ENCODE measurements at regions not wholly inside any gene's neighbourhood (a gene's known extent, or its start where the extent isn't known, plus 50 kb on each side); places are given as distances from the start of the nearest gene placed in this dataset.

GRCh38 chr4:111693758-111694157, 451.5 kb upstream of the FAM241A start:
- no peaks in the 10 kb centered on the region for H3K4me1 Mint-ChIP-seq (ENCODE audit: low read depth)
- no peaks in the 10 kb centered on the region for H3K27me3 Mint-ChIP-seq (ENCODE audit: low read depth)
- intact Hi-C loops (cut with micrococcal nuclease): no loop called here
- no peaks in the 10 kb centered on the region for H3K9me3 Mint-ChIP-seq
- H3K4me3 Mint-ChIP-seq (ENCODE audit: low read depth): no peak overlapping the region
- no peak for DNase-seq (ENCODE audit: low spot score)
- no peak overlapping the region for H3K27ac Mint-ChIP-seq
- H3K36me3 Mint-ChIP-seq (ENCODE audit: low read depth): no peaks in the 10 kb centered on the region

- Mint-ChIP-seq H3K4me3 (ENCODE audit: low read depth) (no peak overlapping the region), H3K27ac (no peak overlapping the region), H3K27me3 (ENCODE audit: low read depth) (no peaks in the 10 kb centered on the region), H3K4me1 (ENCODE audit: low read depth) (no peaks in the 10 kb centered on the region), H3K9me3 (no peaks in the 10 kb centered on the region), H3K36me3 (ENCODE audit: low read depth) (no peaks in the 10 kb centered on the region)
- DNase-seq (ENCODE audit: low spot score): no peak
- intact Hi-C loops (cut with micrococcal nuclease): no loop called here
Observed at GRCh38 chr4:111695677-111696076, 449.6 kb upstream of the FAM241A start.

- Mint-ChIP-seq H3K4me1 (ENCODE audit: low read depth) (no peaks in the 10 kb centered on the region), H3K27ac (no peak overlapping the region), H3K4me3 (ENCODE audit: low read depth) (no peak overlapping the region), H3K27me3 (ENCODE audit: low read depth) (no peaks in the 10 kb centered on the region), H3K36me3 (ENCODE audit: low read depth) (no peaks in the 10 kb centered on the region), H3K9me3 (no peaks in the 10 kb centered on the region)
- DNase-seq (ENCODE audit: low spot score): no peak
- intact Hi-C loops (cut with micrococcal nuclease): no loop called here
Observed at GRCh38 chr4:111696505-111696904, 448.7 kb upstream of the FAM241A start.

DNA sequence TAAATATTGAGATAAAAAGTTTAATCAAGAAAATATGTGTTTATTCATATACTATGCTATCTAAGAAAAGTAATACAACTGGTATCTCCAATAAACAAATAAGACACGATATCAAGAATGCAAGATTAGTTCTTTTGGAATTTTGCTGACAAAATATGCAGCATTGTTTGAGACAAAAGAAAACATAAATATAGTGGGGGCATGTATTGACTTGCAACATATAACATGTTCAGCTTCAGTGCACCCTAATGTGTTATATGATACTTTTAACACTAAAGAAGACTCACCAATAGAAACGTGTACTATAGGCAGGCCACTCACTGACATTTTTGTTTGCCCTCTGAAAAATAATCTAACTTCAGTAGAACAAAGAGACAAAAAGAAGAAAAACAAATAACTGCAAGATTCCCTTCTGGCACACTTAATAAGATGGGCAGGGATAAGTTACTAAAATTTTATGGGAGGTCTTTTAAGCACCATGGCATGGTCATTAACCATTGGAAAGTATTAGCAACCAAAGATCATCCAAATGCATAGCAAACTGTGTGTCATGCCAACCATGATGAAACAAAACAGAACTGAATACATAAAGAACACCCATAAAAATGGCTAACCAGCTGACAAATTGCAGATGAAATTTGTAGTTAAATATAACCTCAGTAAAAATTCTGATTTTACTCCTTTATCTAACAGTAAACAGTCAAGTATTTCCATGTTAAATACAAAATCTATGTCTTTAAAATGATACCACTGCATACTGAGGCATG, 447.9 kb upstream of the FAM241A start:
- Mint-ChIP-seq H3K4me3 (ENCODE audit: low read depth) (no peak overlapping the region), H3K36me3 (ENCODE audit: low read depth) (no peaks in the 10 kb centered on the region), H3K9me3 (no peaks in the 10 kb centered on the region), H3K27ac (no peak overlapping the region), H3K27me3 (ENCODE audit: low read depth) (no peaks in the 10 kb centered on the region), H3K4me1 (ENCODE audit: low read depth) (no peaks in the 10 kb centered on the region)
- no peak for DNase-seq (ENCODE audit: low spot score)
- intact Hi-C loops (cut with micrococcal nuclease): no loop called here

GRCh38 chr4:111698361-111698760, 446.9 kb upstream of the FAM241A start:
- H3K27ac Mint-ChIP-seq: no peak overlapping the region
- no peaks in the 10 kb centered on the region for H3K9me3 Mint-ChIP-seq
- intact Hi-C loops (cut with micrococcal nuclease): no loop called here
- H3K4me1 Mint-ChIP-seq (ENCODE audit: low read depth): no peaks in the 10 kb centered on the region
- no peak overlapping the region for H3K4me3 Mint-ChIP-seq (ENCODE audit: low read depth)
- no peaks in the 10 kb centered on the region for H3K36me3 Mint-ChIP-seq (ENCODE audit: low read depth)
- H3K27me3 Mint-ChIP-seq (ENCODE audit: low read depth): no peaks in the 10 kb centered on the region
- no peak for DNase-seq (ENCODE audit: low spot score)

- no peak for DNase-seq (ENCODE audit: low spot score)
- Mint-ChIP-seq H3K9me3 (no peaks in the 10 kb centered on the region), H3K36me3 (ENCODE audit: low read depth) (no peaks in the 10 kb centered on the region), H3K4me3 (ENCODE audit: low read depth) (no peak overlapping the region), H3K27me3 (ENCODE audit: low read depth) (no peaks in the 10 kb centered on the region), H3K27ac (no peak overlapping the region), H3K4me1 (ENCODE audit: low read depth) (no peaks in the 10 kb centered on the region)
- intact Hi-C loops (cut with micrococcal nuclease): no loop called here
Observed at GRCh38 chr4:111699165-111699564, 446.1 kb upstream of the FAM241A start.

- no peak for DNase-seq (ENCODE audit: low spot score)
- H3K4me1 Mint-ChIP-seq (ENCODE audit: low read depth): no peaks in the 10 kb centered on the region
- intact Hi-C loops (cut with micrococcal nuclease): no loop called here
- H3K36me3 Mint-ChIP-seq (ENCODE audit: low read depth): no peaks in the 10 kb centered on the region
- H3K27ac Mint-ChIP-seq: no peak overlapping the region
- H3K4me3 Mint-ChIP-seq (ENCODE audit: low read depth): no peak overlapping the region
- H3K9me3 Mint-ChIP-seq: no peaks in the 10 kb centered on the region
- no peaks in the 10 kb centered on the region for H3K27me3 Mint-ChIP-seq (ENCODE audit: low read depth)
Observed at GRCh38 chr4:111701102-111701501, 444.2 kb upstream of the FAM241A start.

DNA sequence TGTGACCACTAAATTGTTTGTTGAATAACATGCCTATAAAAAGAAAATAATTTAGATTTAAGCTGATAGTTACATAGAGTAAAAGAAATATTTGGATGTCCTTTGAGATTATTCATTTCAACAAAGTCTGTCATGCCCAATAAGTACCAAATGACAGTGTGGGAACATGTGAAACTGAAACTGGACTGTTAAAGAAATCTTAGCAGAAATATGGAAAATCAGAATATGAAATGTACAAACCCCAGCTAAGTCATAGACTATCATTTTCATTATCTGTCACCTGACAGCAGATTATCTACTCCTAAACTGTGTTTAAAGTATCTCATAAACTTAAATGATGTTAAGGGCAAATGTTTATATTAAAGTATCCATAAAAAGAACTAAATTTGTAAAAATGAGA, 437.8 kb upstream of the FAM241A start:
- intact Hi-C loops (cut with micrococcal nuclease): no loop called here
- no peak for DNase-seq (ENCODE audit: low spot score)
- Mint-ChIP-seq H3K4me1 (ENCODE audit: low read depth) (no peaks in the 10 kb centered on the region), H3K9me3 (no peaks in the 10 kb centered on the region), H3K27ac (no peak overlapping the region), H3K36me3 (ENCODE audit: low read depth) (no peaks in the 10 kb centered on the region), H3K27me3 (ENCODE audit: low read depth) (no peaks in the 10 kb centered on the region), H3K4me3 (ENCODE audit: low read depth) (no peak overlapping the region)

DNA sequence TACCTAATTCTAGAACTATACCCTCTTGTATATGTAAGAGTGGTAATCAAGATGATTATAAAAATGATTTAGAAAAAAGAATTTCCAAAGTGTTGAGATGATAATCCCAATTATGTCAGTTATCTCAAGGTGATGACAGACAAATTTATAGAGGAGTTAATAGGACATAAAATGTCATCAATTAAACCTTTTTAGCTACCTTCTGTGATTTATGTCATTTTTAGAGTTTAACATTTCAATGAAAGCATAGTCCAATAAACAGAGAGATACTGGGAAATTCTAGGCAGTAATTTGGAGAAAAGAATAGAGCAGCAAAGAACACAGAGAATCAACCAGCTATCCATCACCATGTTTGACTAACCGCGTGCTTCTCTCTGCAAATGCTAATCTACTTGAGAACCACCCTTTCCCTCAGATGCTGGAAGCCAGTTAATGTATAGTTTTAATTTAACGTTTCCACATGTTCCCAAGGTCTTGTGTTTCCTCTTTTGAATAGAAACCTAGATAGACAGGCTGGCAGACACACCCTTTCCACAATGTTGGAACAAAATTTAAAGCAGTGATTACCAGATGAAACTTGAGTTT, 433.1 kb upstream of the FAM241A start:
- intact Hi-C loops (cut with micrococcal nuclease): no loop called here
- DNase-seq (ENCODE audit: low spot score): no peak
- H3K9me3 Mint-ChIP-seq: no peaks in the 10 kb centered on the region
- no peak overlapping the region for H3K4me3 Mint-ChIP-seq (ENCODE audit: low read depth)
- H3K36me3 Mint-ChIP-seq (ENCODE audit: low read depth): no peaks in the 10 kb centered on the region
- no peak overlapping the region for H3K27ac Mint-ChIP-seq
- no peaks in the 10 kb centered on the region for H3K4me1 Mint-ChIP-seq (ENCODE audit: low read depth)
- no peaks in the 10 kb centered on the region for H3K27me3 Mint-ChIP-seq (ENCODE audit: low read depth)

- Mint-ChIP-seq H3K4me3 (ENCODE audit: low read depth) (no peak overlapping the region), H3K9me3 (no peaks in the 10 kb centered on the region), H3K36me3 (ENCODE audit: low read depth) (no peaks in the 10 kb centered on the region), H3K4me1 (ENCODE audit: low read depth) (no peaks in the 10 kb centered on the region), H3K27me3 (ENCODE audit: low read depth) (no peaks in the 10 kb centered on the region), H3K27ac (no peak overlapping the region)
- intact Hi-C loops (cut with micrococcal nuclease): no loop called here
- no peak for DNase-seq (ENCODE audit: low spot score)
Observed at GRCh38 chr4:111713276-111713675, 432.0 kb upstream of the FAM241A start.

DNA sequence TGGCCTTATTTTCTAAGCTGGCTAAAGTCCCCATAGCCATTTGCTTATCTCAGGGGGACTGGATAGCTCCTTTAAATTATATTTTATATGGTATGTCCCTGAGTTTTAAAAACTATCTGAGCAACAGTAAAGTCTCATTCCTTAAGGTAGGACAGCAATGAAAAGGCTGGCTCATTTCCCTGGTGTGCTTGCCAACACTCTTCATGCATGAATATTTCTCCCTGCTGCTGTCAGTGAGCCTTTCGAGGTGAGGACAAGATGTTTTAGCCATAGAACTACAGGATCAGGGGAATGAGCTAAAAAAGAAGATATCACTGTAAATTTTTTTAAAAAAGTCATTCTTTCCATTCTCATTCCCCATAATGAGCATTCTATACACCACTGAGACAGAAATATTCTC, 427.3 kb upstream of the FAM241A start:
- DNase-seq (ENCODE audit: low spot score): no peak
- Mint-ChIP-seq H3K4me1 (ENCODE audit: low read depth) (no peaks in the 10 kb centered on the region), H3K27ac (no peak overlapping the region), H3K27me3 (ENCODE audit: low read depth) (no peaks in the 10 kb centered on the region), H3K4me3 (ENCODE audit: low read depth) (no peak overlapping the region), H3K36me3 (ENCODE audit: low read depth) (no peaks in the 10 kb centered on the region), H3K9me3 (no peaks in the 10 kb centered on the region)
- intact Hi-C loops (cut with micrococcal nuclease): no loop called here

- intact Hi-C loops (cut with micrococcal nuclease): no loop called here
- H3K9me3 Mint-ChIP-seq: no peaks in the 10 kb centered on the region
- no peak overlapping the region for H3K27ac Mint-ChIP-seq
- H3K4me3 Mint-ChIP-seq (ENCODE audit: low read depth): no peak overlapping the region
- DNase-seq (ENCODE audit: low spot score): no peak
- H3K27me3 Mint-ChIP-seq (ENCODE audit: low read depth): no peaks in the 10 kb centered on the region
- H3K4me1 Mint-ChIP-seq (ENCODE audit: low read depth): no peaks in the 10 kb centered on the region
- H3K36me3 Mint-ChIP-seq (ENCODE audit: low read depth): no peaks in the 10 kb centered on the region
Observed at GRCh38 chr4:111718763-111719559, 426.3 kb upstream of the FAM241A start.

GRCh38 chr4:111720866-111721265, 424.4 kb upstream of the FAM241A start:
- no peaks in the 10 kb centered on the region for H3K9me3 Mint-ChIP-seq
- no peaks in the 10 kb centered on the region for H3K36me3 Mint-ChIP-seq (ENCODE audit: low read depth)
- H3K27ac Mint-ChIP-seq: no peak overlapping the region
- H3K4me1 Mint-ChIP-seq (ENCODE audit: low read depth): no peaks in the 10 kb centered on the region
- intact Hi-C loops (cut with micrococcal nuclease): no loop called here
- no peak for DNase-seq (ENCODE audit: low spot score)
- H3K4me3 Mint-ChIP-seq (ENCODE audit: low read depth): no peak overlapping the region
- H3K27me3 Mint-ChIP-seq (ENCODE audit: low read depth): no peaks in the 10 kb centered on the region

Data from activated T-helper 2 cell treated with anti-CD3 and anti-CD28 coated beads, Interferon-gamma antibody, Interleukin-2, Interleukin-4, amounts not matched to agents 10 μg/mL and 5 μg/mL and 100 μg/mL, durations not matched to agents 14 hours and 24 hours and 36 hours (primary cell).